ENCODE measurements at regions not wholly inside any gene's neighbourhood (a gene's known extent, or its start where the extent isn't known, plus 50 kb on each side); places are given as distances from the start of the nearest gene placed in this dataset.

- H3K4me1 Mint-ChIP-seq, result no peaks in the 10 kb centered on the region
- H3K4me3 Mint-ChIP-seq, result no peak overlapping the region
- Histone ChIP-seq H3K27me3 (ENCODE audit: insufficient read depth, low read length) (no peaks in the 10 kb centered on the region; the same call in 1 of the 2 replicates), H3K4me1 (ENCODE audit: insufficient read depth, low read length) (no peaks in the 10 kb centered on the region), H3K23ac (ENCODE audit: insufficient read length, low read depth, low read length) (no peak overlapping the region), H3K56ac (ENCODE audit: insufficient read length, low read depth, low read length) (no peak overlapping the region), H4K8ac (replicated peaks; ENCODE audit: insufficient read length, low read depth, low read length) (no peak overlapping the region), H3T11ph (ENCODE audit: low read length) (no peak overlapping the region), H3K9ac (ENCODE audit: extremely low read depth, insufficient read length, low read length) (no peak overlapping the region), H2BK12ac (ENCODE audit: insufficient read length, low read depth, low read length) (no peak overlapping the region), H3K9me3 (ENCODE audit: control insufficient read depth, low read depth, low read length) (no peaks in the 10 kb centered on the region), H2BK15ac (ENCODE audit: low read depth, low read length) (no peak overlapping the region), H2AK5ac (ENCODE audit: insufficient read length, low read length) (no peak overlapping the region), H2BK120ac (ENCODE audit: low read depth, low read length, poor library complexity, severe bottlenecking) (no peak overlapping the region), H4K91ac (ENCODE audit: insufficient read length, low read depth, low read length) (no peak overlapping the region), H3K4me2 (ENCODE audit: insufficient read depth, insufficient read length, low read length) (no peak overlapping the region), H4K20me1 (ENCODE audit: control insufficient read depth, insufficient read depth, insufficient read length) (no peaks in the 10 kb centered on the region), H3K79me1 (ENCODE audit: insufficient read depth, low read depth, low read length, poor library complexity, severe bottlenecking) (no peaks in the 10 kb centered on the region), H2BK5ac (ENCODE audit: insufficient read length, low read length) (no peak overlapping the region), H3K4ac (ENCODE audit: low read depth, low read length) (no peak overlapping the region), H3K14ac (ENCODE audit: insufficient read depth, low read length) (no peak overlapping the region), H2AFZ (ENCODE audit: low read length) (no peak overlapping the region), H3K27ac (ENCODE audit: insufficient read length, low read depth, low read length) (no peak overlapping the region), H3K79me2 (ENCODE audit: insufficient read depth, low read length) (no peaks in the 10 kb centered on the region), H2BK20ac (ENCODE audit: low read depth, low read length, poor library complexity, severe bottlenecking) (no peak overlapping the region), H4K5ac (ENCODE audit: insufficient read length, low read depth, low read length) (no peak overlapping the region), H3K18ac (ENCODE audit: insufficient read length, low read depth, low read length) (no peak overlapping the region), H3K23me2 (ENCODE audit: insufficient read length, low read depth, low read length, poor library complexity, severe bottlenecking) (no peaks in the 10 kb centered on the region)
- no peaks in the 10 kb centered on the region; a peak in 1 of 5 replicates for H3K9me3 Mint-ChIP-seq
- TF ChIP-seq CTCF (conservative IDR thresholded peaks at IDR 0.05), result no peak
- H3K27me3 Mint-ChIP-seq (ENCODE audit: low read depth), result no peaks in the 10 kb centered on the region
- H3K36me3 Mint-ChIP-seq (ENCODE audit: insufficient read depth in 1 of 3, low read depth in 3 of 3), result no peaks in the 10 kb centered on the region
- no peak overlapping the region for H3K27ac Mint-ChIP-seq
- DNase-seq, result no peak
Observed at GRCh38 chr2:208980321-208980720, 443.5 kb upstream of the MAP2 start.

Measured in H9 (cell line).